ENCODE measurements at regions not wholly inside any gene's neighbourhood (a gene's known extent, or its start where the extent isn't known, plus 50 kb on each side); places are given as distances from the start of the nearest gene placed in this dataset.

DNA sequence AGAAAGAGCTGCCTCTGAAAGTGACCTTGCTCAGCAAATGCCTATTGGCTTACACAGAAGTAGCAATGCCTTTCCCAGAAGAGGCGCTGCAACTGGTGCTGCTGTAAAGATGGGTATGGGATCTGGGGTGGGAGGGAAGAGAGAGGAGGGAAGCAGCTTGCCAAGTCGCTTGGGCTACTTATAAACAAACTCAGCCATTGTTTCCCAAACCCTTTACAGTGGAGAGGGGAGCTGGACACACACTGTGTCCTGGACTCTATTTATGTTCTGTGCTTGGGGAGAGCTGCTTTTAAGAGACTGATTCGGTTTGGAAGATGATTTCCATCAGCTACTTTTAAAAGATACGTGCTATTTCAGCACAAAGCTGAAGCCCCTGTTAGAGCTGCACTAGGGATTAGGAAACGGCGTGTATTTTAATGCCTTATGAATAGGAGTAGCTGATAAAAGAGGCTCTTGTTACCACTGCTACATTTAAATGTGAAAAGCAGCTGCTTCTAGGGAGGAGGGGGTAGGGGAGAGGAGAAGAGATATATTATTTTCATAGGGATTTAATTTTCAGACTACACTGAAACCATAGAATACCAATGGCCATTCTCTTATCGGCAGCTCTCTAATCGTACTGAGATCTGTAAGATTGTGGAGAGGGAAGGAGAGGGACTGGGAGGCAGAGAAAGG, 440.6 kb downstream of the MCTP2 start:
- peaks cover 20% of the 10 kb centered on the region for H3K4me1 Mint-ChIP-seq (ENCODE audit: insufficient read depth, unreplicated experiment)
- CTCF ChIA-PET, result interaction anchor here (0.6 to 4.5 kb wide), 13 partner anchors 119 to 1911 kb away, joined by 3 to 20 read pairs (median 3); no protein-coding TSS in a partner anchor
- no peaks in the 10 kb centered on the region for H3K9me3 Mint-ChIP-seq (ENCODE audit: unreplicated experiment)
- no peak for DNase-seq (ENCODE audit: unreplicated experiment)
- no peaks in the 10 kb centered on the region for H3K27me3 Mint-ChIP-seq (ENCODE audit: insufficient read depth, unreplicated experiment)
- TF ChIP-seq, protein P1, sequence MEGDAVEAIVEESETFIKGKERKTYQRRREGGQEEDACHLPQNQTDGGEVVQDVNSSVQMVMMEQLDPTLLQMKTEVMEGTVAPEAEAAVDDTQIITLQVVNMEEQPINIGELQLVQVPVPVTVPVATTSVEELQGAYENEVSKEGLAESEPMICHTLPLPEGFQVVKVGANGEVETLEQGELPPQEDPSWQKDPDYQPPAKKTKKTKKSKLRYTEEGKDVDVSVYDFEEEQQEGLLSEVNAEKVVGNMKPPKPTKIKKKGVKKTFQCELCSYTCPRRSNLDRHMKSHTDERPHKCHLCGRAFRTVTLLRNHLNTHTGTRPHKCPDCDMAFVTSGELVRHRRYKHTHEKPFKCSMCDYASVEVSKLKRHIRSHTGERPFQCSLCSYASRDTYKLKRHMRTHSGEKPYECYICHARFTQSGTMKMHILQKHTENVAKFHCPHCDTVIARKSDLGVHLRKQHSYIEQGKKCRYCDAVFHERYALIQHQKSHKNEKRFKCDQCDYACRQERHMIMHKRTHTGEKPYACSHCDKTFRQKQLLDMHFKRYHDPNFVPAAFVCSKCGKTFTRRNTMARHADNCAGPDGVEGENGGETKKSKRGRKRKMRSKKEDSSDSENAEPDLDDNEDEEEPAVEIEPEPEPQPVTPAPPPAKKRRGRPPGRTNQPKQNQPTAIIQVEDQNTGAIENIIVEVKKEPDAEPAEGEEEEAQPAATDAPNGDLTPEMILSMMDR (IDR thresholded peaks at IDR 0.05; ENCODE audit: unreplicated experiment), result no peak
- H3K4me3 Mint-ChIP-seq (ENCODE audit: unreplicated experiment), result no peak overlapping the region
- no peak overlapping the region for H3K27ac Mint-ChIP-seq (ENCODE audit: low read depth, unreplicated experiment)
- POLR2A ChIA-PET, result interaction anchor here (0.6 to 1.4 kb wide), 3 partner anchors 119 to 1655 kb away, joined by 3 to 4 read pairs (median 3); no protein-coding TSS in a partner anchor
- H3K36me3 Mint-ChIP-seq (ENCODE audit: insufficient read depth, unreplicated experiment), result peaks cover 5% of the 10 kb centered on the region
- intact Hi-C loops (cut with micrococcal nuclease), result loop anchor here (5.0 to 10.0 kb wide), 3 partner anchors 235 to 1655 kb away; no protein-coding TSS in a partner anchor
- BruUV-seq (replicated peaks), result no TSS peak

DNA sequence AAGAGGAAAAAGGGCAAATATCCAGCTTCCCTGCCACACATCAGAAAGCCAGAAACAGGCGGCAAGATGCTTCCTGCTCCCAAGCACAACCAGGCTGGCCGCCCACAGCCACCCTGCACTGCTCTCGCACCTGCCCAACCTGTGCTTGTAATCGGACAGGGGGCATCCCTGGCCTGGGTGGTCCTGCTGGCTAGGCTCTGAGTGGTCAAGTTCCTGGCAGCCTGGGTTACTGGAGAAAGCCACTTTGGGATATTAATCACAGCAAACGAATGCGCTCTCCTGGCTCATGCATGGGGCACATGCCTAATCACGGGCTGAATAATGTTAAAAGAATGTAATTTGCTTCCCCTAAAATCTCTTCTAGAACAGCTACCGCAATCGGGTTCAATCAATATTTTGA, 442.4 kb downstream of the MCTP2 start:
- ChIA-PET CTCF (interaction anchor here (0.6 to 4.5 kb wide), 14 partner anchors 12 to 1653 kb away, joined by 3 to 20 read pairs (median 4); no protein-coding TSS in a partner anchor), POLR2A (interaction anchor here (0.7 to 1.8 kb wide), 14 partner anchors 50 to 1753 kb away, joined by 3 to 12 read pairs (median 4); partner anchors contain the start of gene NR2F2)
- Mint-ChIP-seq H3K27ac (ENCODE audit: low read depth, unreplicated experiment) (peak overlapping the region; percentile 78), H3K36me3 (ENCODE audit: insufficient read depth, unreplicated experiment) (no peaks in the 10 kb centered on the region), H3K9me3 (ENCODE audit: unreplicated experiment) (no peaks in the 10 kb centered on the region), H3K27me3 (ENCODE audit: insufficient read depth, unreplicated experiment) (no peaks in the 10 kb centered on the region), H3K4me1 (ENCODE audit: insufficient read depth, unreplicated experiment) (peaks cover 31% of the 10 kb centered on the region), H3K4me3 (ENCODE audit: unreplicated experiment) (peak overlapping the region; percentile 72)
- no TSS peak for BruUV-seq (replicated peaks)
- TF ChIP-seq, protein P1 (IDR thresholded peaks at IDR 0.05; ENCODE audit: unreplicated experiment), result no peak
- intact Hi-C loops (cut with micrococcal nuclease), result loop anchor here (1.0 to 10.0 kb wide), 5 partner anchors 117 to 1654 kb away; no protein-coding TSS in a partner anchor
- DNase-seq (ENCODE audit: unreplicated experiment), result no peak

DNA sequence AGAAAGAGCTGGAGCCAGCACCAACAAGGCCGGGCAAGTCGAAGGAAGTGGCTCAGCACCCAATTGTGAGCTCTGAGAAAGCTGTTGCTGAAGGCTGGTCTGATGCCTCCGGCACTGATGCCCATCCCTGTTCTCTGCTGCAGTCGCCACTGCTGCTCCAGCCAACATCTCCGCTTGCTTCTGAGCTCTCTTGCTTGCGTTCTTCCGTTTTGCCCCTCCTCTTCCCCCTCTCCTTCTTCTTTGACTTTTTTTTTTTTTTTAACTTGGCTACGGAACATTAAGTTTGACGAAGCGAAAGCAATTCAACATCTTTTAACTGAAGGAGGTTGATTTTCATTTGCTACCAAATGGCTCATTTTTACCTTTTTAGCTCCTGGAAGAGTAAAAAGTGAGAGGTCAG, 442.9 kb downstream of the MCTP2 start:
- Mint-ChIP-seq H3K9me3 (ENCODE audit: unreplicated experiment) (no peaks in the 10 kb centered on the region), H3K4me1 (ENCODE audit: insufficient read depth, unreplicated experiment) (peaks cover 31% of the 10 kb centered on the region), H3K36me3 (ENCODE audit: insufficient read depth, unreplicated experiment) (no peaks in the 10 kb centered on the region), H3K4me3 (ENCODE audit: unreplicated experiment) (peak overlapping the region; percentile 72), H3K27ac (ENCODE audit: low read depth, unreplicated experiment) (peak overlapping the region; percentile 78), H3K27me3 (ENCODE audit: insufficient read depth, unreplicated experiment) (no peaks in the 10 kb centered on the region)
- BruUV-seq (replicated peaks), result no TSS peak
- ChIA-PET CTCF (interaction anchor here (0.6 to 4.5 kb wide), 16 partner anchors 12 to 1151 kb away, joined by 3 to 20 read pairs (median 3); no protein-coding TSS in a partner anchor), POLR2A (interaction anchor here (0.7 to 1.8 kb wide), 14 partner anchors 49 to 1753 kb away, joined by 3 to 12 read pairs (median 4); partner anchors contain the start of gene NR2F2)
- intact Hi-C loops (cut with micrococcal nuclease), result loop anchor here (1.0 to 10.0 kb wide), 5 partner anchors 117 to 1653 kb away; no protein-coding TSS in a partner anchor
- peak; percentile 89 for DNase-seq (ENCODE audit: unreplicated experiment)
- TF ChIP-seq, protein P1 (IDR thresholded peaks at IDR 0.05; ENCODE audit: unreplicated experiment), result no peak

DNA sequence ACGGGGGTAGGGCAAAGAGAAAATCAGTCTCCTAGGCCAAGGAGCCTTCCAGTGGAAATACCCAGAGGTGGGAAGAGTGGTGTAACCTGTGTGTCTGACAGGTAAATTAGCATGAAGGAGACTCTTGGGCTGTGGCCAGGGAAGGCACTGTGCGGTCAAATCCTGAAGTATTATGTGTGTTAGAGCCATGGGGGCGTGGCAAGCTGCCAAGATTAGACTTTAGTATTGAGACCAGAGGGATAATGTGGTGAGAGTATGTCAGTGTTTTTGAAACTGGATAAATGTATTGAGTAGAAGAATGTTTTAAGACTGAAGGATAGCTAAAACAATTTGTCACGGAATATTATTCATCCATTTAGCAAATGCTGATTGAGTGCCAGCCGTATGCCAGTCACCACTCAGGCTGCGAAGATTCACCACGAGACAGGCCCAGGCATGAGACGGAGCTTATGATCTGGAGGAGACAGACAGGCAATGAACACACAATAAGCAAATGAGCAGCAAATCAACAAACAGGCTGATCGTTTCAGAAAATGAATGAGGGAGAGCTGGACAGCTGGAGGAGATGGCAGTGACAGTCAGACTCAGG, 445.9 kb downstream of the MCTP2 start:
- Mint-ChIP-seq H3K9me3 (ENCODE audit: unreplicated experiment) (no peaks in the 10 kb centered on the region), H3K27me3 (ENCODE audit: insufficient read depth, unreplicated experiment) (no peaks in the 10 kb centered on the region), H3K36me3 (ENCODE audit: insufficient read depth, unreplicated experiment) (no peaks in the 10 kb centered on the region), H3K4me3 (ENCODE audit: unreplicated experiment) (peak overlapping the region; percentile 59), H3K27ac (ENCODE audit: low read depth, unreplicated experiment) (peak overlapping the region; percentile 79), H3K4me1 (ENCODE audit: insufficient read depth, unreplicated experiment) (peaks cover 31% of the 10 kb centered on the region)
- ChIA-PET POLR2A (interaction anchor here (0.6 to 3.2 kb wide), 12 partner anchors 12 to 1680 kb away, joined by 3 to 36 read pairs (median 4); no protein-coding TSS in a partner anchor), CTCF (interaction anchor here (0.6 to 1.5 kb wide), 7 partner anchors 8 to 616 kb away, joined by 3 to 12 read pairs (median 3); no protein-coding TSS in a partner anchor)
- TF ChIP-seq, protein P1 (IDR thresholded peaks at IDR 0.05; ENCODE audit: unreplicated experiment), result no peak
- intact Hi-C loops (cut with micrococcal nuclease), result loop anchor here (2.0 to 10.0 kb wide), 2 partner anchors 262 to 342 kb away; no protein-coding TSS in a partner anchor
- BruUV-seq (replicated peaks), result no TSS peak
- peak; percentile 87 for DNase-seq (ENCODE audit: unreplicated experiment)

All from MCF 10A (cell line).